NCI-H187 (cell line): ENCODE measurements at regions not wholly inside any gene's neighbourhood (a gene's known extent, or its start where the extent isn't known, plus 50 kb on each side); places are given as distances from the start of the nearest gene placed in this dataset.

Source experiments
- DNase-seq, 2 experiments: peaks; one replicate each; lab custom pipeline; 2025; lab: John Stamatoyannopoulos, UW

- no peak for DNase-seq
Measured at GRCh38 chr4:151887816-151888180, 127.0 kb upstream of the GATB start.

DNA sequence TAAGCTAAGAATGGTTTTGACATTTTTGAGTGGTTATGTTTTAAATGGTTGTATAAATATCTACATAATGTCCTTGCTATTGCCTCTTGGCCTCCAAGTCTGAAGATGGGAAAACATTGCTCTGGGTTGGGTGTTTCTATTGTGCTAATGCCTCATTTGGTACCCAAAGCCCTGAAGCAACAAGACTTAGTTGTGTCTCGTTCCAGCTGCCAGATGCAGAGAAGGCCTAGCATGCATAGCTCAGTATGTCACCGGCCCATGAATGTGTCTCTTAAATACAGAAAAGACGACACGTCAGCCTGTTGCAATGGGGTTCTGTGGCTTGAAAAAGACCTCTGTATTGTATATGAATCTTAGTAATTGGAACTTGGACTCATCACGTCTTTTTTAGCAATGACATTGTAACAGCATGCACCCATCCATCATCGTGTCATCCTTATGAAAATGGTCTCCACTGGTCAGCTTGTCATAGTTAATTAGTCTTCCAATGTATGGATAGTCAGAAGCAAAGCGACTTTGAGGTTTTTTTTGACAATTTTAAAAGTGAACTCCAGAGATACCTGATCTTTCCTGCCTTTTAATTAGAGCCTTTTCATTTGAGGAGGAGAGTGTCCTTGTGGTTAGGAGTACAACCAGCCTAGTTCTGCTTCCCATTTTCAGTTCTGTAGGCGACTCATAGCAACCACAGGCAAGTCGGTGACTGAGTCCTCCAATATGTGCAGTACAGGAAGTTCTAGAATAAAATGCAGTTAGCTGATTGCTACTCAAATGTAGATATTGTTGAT is 126.4 kb upstream of the GATB start:
- no peak for DNase-seq

- no peak for DNase-seq
Measured at GRCh38 chr4:151885123-151885522, 124.3 kb upstream of the GATB start.

DNA sequence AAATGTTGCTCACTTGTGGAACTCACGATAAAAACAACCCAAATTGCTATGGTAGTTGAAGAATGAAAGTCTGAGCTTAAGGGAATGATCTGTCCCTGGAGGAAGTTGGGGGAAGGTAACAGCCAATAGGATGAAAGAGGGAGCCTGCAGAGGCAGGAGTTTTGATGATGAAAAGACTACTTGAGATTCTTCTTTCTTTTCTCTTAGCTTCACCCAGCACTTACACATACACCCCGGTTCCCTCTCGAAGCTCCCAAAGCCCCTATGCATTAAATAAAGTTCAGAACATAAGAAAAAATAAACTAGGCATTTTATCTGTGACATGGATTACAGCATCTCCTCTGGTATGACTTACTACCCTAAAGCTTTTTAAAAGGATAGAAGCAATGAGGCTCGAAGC is 122.9 kb upstream of the GATB start:
- DNase-seq, result no peak

DNA sequence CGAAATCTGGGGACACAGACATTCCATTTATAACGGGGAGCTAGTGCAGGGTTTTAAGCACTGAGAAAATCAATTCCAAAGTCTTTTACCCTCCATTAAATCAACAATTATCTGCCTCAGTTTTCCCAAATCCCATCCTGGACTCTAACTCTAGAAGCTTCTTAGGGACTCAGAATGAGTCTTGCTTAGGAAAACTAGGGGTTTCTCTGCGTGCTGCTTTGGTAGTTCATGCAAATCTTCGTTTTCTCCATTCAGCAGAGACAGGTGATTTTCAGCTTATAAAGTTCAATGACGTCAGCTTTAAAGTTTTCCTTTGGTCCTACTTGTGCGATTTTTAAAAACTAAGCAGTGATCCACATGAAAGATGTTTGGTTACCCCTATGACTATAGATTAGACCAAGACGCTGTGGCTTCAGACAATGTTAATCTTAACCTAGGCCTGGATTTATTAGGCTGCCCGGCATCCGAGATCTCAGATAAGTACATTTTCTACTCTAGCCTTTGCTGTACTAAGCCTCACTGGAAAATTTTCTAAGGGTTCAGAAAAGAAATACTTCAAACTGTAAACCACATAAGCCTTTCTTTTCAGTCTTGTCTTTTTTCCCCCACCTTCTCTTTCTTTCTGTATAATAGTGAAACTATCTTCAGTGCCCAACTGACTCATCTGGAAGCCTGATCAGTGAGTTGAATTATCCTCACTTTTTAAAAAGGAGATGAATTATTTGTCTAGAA is 121.4 kb upstream of the GATB start:
- DNase-seq, result no peak

GRCh38 chr4:151879705-151880445 is 119.1 kb upstream of the GATB start:
- no peak for DNase-seq

DNA sequence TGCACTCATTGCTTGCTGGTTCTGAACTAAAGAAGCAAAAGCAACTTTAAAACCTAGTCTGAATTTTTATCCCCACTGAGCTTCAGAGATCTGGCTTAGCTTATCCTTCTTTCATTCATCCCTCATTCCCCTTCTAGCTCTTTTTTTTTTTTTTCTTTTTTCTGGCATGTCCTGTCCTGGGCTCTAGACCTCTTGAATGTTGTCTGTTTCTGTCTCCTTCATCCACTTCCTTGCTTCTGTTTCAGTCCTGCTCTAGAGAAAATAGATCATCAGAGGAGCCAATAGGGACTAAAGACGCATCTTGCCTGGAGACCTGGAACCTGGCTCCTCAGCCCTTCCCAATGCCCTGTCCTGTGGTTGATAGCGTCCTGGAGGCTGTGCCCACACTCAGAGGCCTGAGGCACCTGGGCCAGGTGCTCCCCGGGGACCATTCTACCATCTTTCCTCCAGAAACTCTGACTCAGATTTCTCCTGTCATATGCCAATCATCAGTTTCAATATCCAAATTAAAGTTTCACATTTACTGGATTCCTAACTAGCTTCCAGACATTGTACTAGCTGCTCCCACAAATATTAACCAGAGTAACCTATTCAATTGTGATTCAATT is 115.7 kb upstream of the GATB start:
- DNase-seq, result no peak

DNA sequence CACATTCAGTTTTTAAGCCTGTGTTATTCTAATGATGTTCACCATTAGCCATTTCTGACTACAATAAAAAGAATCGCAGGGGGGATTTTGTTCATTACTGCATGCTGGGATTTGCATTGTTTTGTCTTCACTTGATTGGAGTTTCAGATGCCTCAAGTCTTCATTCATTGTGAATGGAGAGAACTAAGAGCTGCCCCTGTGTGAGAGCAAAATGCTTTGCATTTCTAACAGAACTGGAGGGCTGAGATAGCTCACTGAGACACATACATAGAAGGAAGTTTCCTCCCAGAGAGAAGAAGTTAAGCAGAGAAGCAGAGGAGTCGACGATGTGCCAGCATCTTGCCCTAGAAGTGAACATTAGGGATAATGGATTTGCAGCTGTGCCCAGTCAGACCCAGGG is 113.5 kb upstream of the GATB start:
- no peak for DNase-seq

DNA sequence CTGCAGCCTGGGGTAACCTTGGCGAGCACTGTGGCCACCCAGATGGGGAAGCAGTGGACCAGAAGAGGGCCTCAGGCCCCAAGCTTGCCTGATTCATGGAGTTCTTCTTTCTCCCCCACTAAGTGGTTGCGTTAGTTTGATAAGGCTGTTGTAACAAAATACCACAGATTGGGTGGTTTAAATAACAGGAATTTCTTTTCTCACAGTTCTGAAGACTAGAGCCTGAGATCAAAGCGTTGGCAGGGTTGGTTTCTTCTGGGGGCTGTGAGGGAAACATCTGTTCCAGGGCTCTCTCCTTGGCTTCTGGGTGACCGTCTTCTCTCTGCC is 105.7 kb upstream of the GATB start:
- no peak for DNase-seq

DNA sequence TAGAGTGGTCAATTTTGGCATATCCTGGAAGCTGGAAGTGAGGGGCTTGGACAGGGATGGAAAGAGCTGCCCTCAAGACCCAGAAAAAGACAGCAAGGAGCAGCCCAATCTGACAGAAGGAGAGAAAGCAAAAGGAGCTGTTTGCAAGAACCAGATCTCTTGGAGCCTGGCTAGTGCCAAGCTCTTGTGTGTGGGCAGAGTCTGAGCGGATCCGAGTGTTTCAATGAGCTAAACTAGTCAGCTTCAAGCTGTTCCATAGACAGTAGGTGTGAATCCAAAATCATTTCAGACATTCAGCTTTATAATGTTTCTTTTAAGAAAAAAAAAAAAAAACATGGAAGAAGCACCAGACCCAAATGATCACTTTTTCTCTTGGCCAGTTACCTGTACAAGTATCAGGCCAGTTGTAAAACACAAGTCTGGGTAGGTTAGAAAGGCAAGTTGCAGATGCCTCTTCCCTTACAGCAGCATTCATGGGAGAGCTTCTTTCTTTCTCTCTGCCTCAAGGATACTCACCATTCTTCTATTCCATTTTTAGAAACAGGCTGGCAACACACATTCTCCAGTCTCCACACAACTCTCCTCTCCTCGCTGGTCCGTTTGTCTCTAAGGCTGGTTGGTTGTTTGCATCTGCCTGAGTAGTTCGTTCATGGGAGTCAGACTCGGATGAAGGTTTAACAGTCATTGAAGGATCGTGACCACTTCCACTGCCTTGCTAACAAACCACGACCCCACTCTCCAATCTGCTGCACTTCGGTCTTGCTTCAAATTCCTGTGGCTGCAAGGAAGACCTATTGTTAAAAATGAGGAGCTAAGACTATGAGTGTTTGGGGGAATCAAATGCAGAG is 105.2 kb upstream of the GATB start:
- DNase-seq, result no peak

DNA sequence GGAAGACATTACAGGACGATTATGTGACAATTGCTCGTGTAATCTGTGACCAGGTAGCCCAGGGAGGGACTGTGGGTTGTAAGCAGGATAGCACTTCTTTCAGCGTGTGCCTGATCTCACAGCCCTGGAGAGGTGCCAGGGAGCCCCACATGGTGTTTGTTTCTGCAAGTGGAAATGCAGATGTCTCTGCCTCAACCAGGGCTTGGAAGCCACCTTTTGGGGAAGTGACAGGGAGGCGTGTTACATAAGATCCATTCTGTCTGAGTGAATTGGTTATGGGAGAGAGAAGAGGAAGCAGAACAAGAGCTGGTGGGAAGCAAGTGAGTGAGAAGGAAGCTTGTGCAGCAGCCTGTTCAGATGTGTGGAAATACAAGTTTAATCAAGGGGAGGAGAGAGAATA is 104.5 kb upstream of the GATB start:
- DNase-seq, result no peak

GRCh38 chr4:151864068-151864467 is 103.3 kb upstream of the GATB start:
- no peak for DNase-seq

DNA sequence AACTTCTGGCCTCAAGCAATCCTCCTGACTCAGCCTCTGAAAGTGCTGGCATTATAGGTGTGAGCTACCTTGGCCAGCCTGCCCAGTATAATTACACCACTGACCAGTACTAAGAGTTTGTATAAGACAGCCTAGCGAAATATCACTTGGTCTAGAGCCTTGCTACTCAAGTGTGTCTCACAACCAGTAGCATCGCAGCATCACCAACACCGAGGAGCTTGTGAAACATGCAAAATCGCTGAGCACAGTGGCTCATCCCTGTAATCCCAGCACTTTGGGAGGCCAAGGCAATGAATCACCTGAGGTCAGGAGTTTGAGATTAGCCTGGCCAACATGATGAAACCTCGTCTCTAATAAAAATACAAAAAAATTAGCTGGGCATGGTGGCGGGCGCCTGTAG is 102.0 kb upstream of the GATB start:
- no peak for DNase-seq

GRCh38 chr4:151860561-151861093 is 99.8 kb upstream of the GATB start:
- DNase-seq, result no peak

DNA sequence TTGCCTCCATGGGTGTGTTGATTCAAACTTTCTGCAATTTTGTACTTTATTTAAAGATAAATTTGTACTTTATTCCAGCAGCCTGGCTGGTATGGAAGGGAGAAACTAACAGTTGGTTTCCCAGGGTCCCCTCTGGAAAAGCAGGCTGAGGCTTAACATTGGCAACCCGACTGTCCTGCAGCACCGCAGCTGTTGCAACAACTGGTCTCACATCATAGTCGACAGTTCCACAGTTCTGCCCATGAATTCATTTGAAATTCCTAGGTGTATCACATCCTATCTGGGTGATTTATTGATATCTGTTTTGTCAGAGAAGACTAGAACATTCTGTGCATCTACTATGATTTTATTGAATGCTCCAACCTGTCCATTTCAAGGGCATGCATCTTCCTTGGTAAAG is 98.8 kb upstream of the GATB start:
- DNase-seq, result no peak

GRCh38 chr4:151858356-151858755 is 97.5 kb upstream of the GATB start:
- no peak for DNase-seq

- no peak for DNase-seq
Measured at GRCh38 chr4:151857368-151857767, 96.6 kb upstream of the GATB start.

GRCh38 chr4:151855747-151856146 is 94.9 kb upstream of the GATB start:
- no peak for DNase-seq

DNA sequence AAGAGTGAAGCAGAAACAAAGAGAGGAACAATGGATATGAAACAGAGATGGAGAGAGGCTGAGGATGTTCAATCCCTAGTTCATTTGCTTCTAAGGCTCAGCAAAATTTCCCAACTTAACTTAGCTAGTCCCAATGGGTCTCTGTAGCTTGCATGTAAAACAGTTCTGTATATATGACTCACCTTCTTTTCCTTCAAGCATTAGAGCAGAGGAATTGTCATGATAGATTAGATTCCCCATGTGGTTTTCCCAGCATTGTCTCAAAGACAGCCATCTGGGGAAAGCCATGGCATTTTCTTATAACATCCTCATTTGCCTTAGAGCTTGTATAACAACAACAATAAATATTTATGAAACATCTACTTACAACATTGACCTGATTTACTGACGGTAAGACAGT is 93.9 kb upstream of the GATB start:
- DNase-seq, result no peak

DNA sequence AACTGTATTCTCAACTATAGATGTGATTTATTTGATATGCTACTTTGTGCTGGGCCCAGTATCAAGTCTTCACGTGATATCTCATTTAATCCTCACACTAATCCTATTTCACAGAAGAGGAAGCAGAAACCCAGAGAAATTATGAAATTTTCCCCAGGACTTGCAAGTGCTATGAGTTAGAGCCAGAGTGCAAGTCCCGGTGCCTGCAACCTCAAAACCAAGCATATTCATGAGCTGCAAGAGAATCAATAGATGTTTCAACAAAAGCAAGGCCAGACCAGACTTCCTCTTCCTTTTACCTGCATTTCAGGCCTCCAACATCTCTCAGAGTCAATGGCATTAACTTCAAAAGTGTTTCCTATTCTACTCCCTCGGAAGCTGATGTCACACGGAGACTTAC is 92.2 kb upstream of the GATB start:
- no peak for DNase-seq

- DNase-seq, result no peak
Measured at GRCh38 chr4:151852202-151852601, 91.4 kb upstream of the GATB start.

DNA sequence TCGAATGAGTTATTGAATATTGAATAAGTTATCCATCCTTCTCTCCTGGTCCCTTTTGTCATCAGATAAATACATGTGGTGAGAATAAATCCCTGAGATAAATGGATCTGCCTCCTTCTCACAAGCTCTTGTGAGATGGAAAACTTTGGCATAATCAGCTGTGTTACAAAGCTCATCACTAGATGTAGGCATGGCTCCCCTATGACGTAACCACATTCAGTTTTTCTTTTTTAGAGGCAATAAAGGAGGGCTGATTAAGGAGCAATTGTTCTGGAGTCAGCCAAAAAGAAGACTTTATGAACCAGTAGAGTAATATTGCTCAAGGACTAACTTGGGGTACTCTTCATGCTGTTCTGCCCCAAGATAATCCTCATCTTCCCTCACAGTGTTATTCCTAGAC is 90.5 kb upstream of the GATB start:
- no peak for DNase-seq
